IMR-90 (cell line): ENCODE measurements at regions not wholly inside any gene's neighbourhood (a gene's known extent, or its start where the extent isn't known, plus 50 kb on each side); places are given as distances from the start of the nearest gene placed in this dataset. TPM values are rescaled to one million over a fixed set of nuclear protein-coding genes. Genes with fewer than 3 reads are reported as not detected.

Experiments
- ATAC-seq: fragments of 200-7000 bp; cut with Tn5 transposase; 2 replicates; pipeline ENCODE4 v1.9.1; 2020; ENCODE audit warnings: low read depth, mild to moderate bottlenecking, moderate library complexity
- BruUV-seq: library from RNA; stranded (reverse); fragments of 400-500 nt; replicated peaks from 2 replicates; lab custom pipeline; 2021; lab: Mats Ljungman, UMichigan
- CTCF ChIA-PET: fragments of 300-600 bp; formaldehyde crosslinking; extraction: SDS; loops from one replicate; lab custom pipeline; 2021; ENCODE audit warnings: antibody characterized with exemption; lab: Yijun Ruan, JAX
- POLR2A ChIA-PET: fragments of 300-600 bp; sonication (Branson Sonifier 250); formaldehyde crosslinking; loops from one replicate; lab custom pipeline; 2022; ENCODE audit warnings: antibody characterized with exemption; ENCODE audit not compliant: unreplicated experiment; lab: Charles Lee
- DNase-seq: peaks from one replicate; pipeline ENCODE4 v3.0.0; 2013
- H2AFZ ChIP-seq: replicated peaks from 2 replicates; pipeline ENCODE3; 2013; ENCODE audit warnings: low read length, mild to moderate bottlenecking; ENCODE audit not compliant: poor library complexity
- H2AK5ac ChIP-seq: 2 replicates; pipeline ENCODE4 v1.6.1; 2013; ENCODE audit warnings: low read depth, low read length, inconsistent platforms
- H2AK9ac ChIP-seq: replicated peaks from 2 replicates; pipeline ENCODE3; 2013; ENCODE audit warnings: mild to moderate bottlenecking, low read depth, low read length, moderate library complexity; ENCODE audit not compliant: poor library complexity
- H2BK120ac ChIP-seq: 2 replicates; pipeline ENCODE4 v1.6.1; 2013; ENCODE audit warnings: low read depth, low read length, inconsistent platforms
- H2BK15ac ChIP-seq: 3 replicates; pipeline ENCODE4 v1.6.1; 2013; ENCODE audit warnings: low read depth, low read length, inconsistent platforms
- H2BK20ac ChIP-seq: 2 replicates; pipeline ENCODE4 v1.6.1; 2013; ENCODE audit warnings: low read depth, mild to moderate bottlenecking, inconsistent platforms, low read length, moderate library complexity
- H2BK5ac ChIP-seq: 2 replicates; pipeline ENCODE4 v1.6.1; 2013; ENCODE audit warnings: mild to moderate bottlenecking, low read depth, low read length, inconsistent platforms; ENCODE audit not compliant: poor library complexity, severe bottlenecking
- H3K14ac ChIP-seq: replicated peaks from 2 replicates; pipeline ENCODE4 v1.6.1; 2013; ENCODE audit warnings: low read depth, low read length, inconsistent platforms
- H3K18ac ChIP-seq: 2 replicates; pipeline ENCODE4 v1.6.1; 2013; ENCODE audit warnings: low read depth, low read length, control low read depth
- H3K23ac ChIP-seq: 2 replicates; pipeline ENCODE4 v1.6.1; 2013; ENCODE audit warnings: low read depth, low read length, inconsistent platforms
- H3K27ac ChIP-seq: 2 replicates; pipeline ENCODE4 v1.5.1; 2013; ENCODE audit warnings: mild to moderate bottlenecking, control low read depth, low read length; ENCODE audit not compliant: insufficient read depth
- H3K27me3 ChIP-seq: 2 replicates; pipeline ENCODE4 v1.6.1; 2013; ENCODE audit warnings: low read length; ENCODE audit not compliant: control insufficient read depth, insufficient read depth
- H3K36me3 ChIP-seq: 2 replicates; pipeline ENCODE4 v1.6.1; 2013; ENCODE audit warnings: low read length, mixed read lengths; ENCODE audit not compliant: control insufficient read depth, insufficient read depth
- H3K4ac ChIP-seq: 2 replicates; pipeline ENCODE4 v1.6.1; 2013; ENCODE audit warnings: low read depth, low read length, inconsistent platforms
- H3K4me1 ChIP-seq: 2 replicates; pipeline ENCODE4 v1.6.1; 2013; ENCODE audit warnings: low read length, mixed read lengths; ENCODE audit not compliant: control insufficient read depth, insufficient read depth
- H3K4me2 ChIP-seq: 2 replicates; pipeline ENCODE4 v1.6.1; 2013; ENCODE audit warnings: low read depth, mild to moderate bottlenecking, control low read depth, low read length, moderate library complexity
- H3K4me3 ChIP-seq: 2 replicates; pipeline ENCODE4 v1.5.1; 2013; ENCODE audit warnings: low read depth, mild to moderate bottlenecking, control low read depth, low read length, moderate library complexity; ENCODE audit not compliant: insufficient read depth
- H3K56ac ChIP-seq: 2 replicates; pipeline ENCODE4 v1.6.1; 2013; ENCODE audit warnings: low read length, inconsistent platforms; ENCODE audit not compliant: insufficient read depth; ENCODE audit errors: extremely low read depth
- H3K79me1 ChIP-seq, 2 experiments: 2 replicates each; pipeline ENCODE4 v1.6.1; 2013; ENCODE audit warnings: low read length in 2 of 2, inconsistent platforms in 1 of 2, low read depth in 1 of 2
- H3K9ac ChIP-seq: 2 replicates; pipeline ENCODE4 v1.6.1; 2013; ENCODE audit warnings: low read depth, low read length, control low read depth
- H3K9me1 ChIP-seq: 2 replicates; pipeline ENCODE4 v1.6.1; 2013; ENCODE audit warnings: low read length, inconsistent platforms; ENCODE audit not compliant: insufficient read depth
- H3K9me3 ChIP-seq: 2 replicates; pipeline ENCODE4 v1.6.1; 2013; ENCODE audit warnings: low read length; ENCODE audit not compliant: control insufficient read depth, insufficient read depth
- H4K20me1 ChIP-seq: 2 replicates; pipeline ENCODE4 v1.6.1; 2013; ENCODE audit warnings: low read length, inconsistent platforms; ENCODE audit not compliant: insufficient read depth
- H4K5ac ChIP-seq: 2 replicates; pipeline ENCODE4 v1.6.1; 2013; ENCODE audit warnings: mild to moderate bottlenecking, low read depth, low read length, control low read depth
- H4K8ac ChIP-seq, 2 experiments: 2 replicates each; pipeline ENCODE4 v1.6.1; 2013; ENCODE audit warnings: low read depth in 2 of 2, low read length in 2 of 2, control low read depth in 1 of 2, inconsistent platforms in 1 of 2
- H4K91ac ChIP-seq: 2 replicates; pipeline ENCODE4 v1.6.1; 2013; ENCODE audit warnings: low read depth, low read length, inconsistent platforms; ENCODE audit not compliant: insufficient read depth
- MAZ ChIP-seq: IDR thresholded peaks from 2 replicates; pipeline ENCODE4 v1.6.1; 2012; ENCODE audit warnings: low read depth, mild to moderate bottlenecking, low read length, improper control_type of control experiment, moderate library complexity, borderline replicate concordance
- MXI1 ChIP-seq: IDR thresholded peaks from 2 replicates; pipeline ENCODE4 v1.6.1; 2012; ENCODE audit warnings: low read depth, mild to moderate bottlenecking, low read length, moderate library complexity, borderline replicate concordance
- RFX5 ChIP-seq: IDR thresholded peaks from 2 replicates; pipeline ENCODE4 v1.8.0; 2012; ENCODE audit warnings: low read depth, mild to moderate bottlenecking, low read length, moderate library complexity
- WGBS, 2 experiments: methylation state at CpG; one replicate each; pipeline versions ENCODE4 v1.1.5 to v1.1.7; 2013; ENCODE audit warnings: missing lambda C conversion rate in 2 of 2; ENCODE audit not compliant: insufficient read length in 1 of 2; ENCODE audit errors: extremely low coverage in 2 of 2; 5-methylcytosine and 5-hydroxymethylcytosine counted together
- dilution Hi-C: fragments of 300-500 bp; cut with HindIII; formaldehyde crosslinking; loops from one replicate; pipeline ENCODE4 v1.14.3; 2018; ENCODE audit warnings: low sequenced_read_pairs; ENCODE audit not compliant: unreplicated experiment
- in situ Hi-C: fragments of 300-500 bp; cut with MboI; formaldehyde crosslinking; loops from 3 replicates; pipeline ENCODE4 v1.14.3; 2019; ENCODE audit warnings: low sequenced_read_pairs, inconsistent platforms, mixed read lengths
- intact Hi-C: fragments of 100-400 bp; cut with micrococcal nuclease; formaldehyde crosslinking; loops from 2 replicates; pipeline ENCODE4 v1.10.0; 2022
- microRNA-seq, 2 experiments: library from miRNA; stranded (forward) in 1 of 2; unstranded in 1 of 2; fragments of 10-50 nt in 1 of 2; fragments of <30 nt in 1 of 2; gene quantifications in 1 of 2; microRNA quantifications in 1 of 2; one replicate each; pipeline versions ENCODE3 to v1.1.0; 2013 to 2020; ENCODE audit not compliant: insufficient read depth in 1 of 2, insufficient read length in 1 of 2, unreplicated experiment in 1 of 2
- small RNA-seq, 5 experiments: library from RNA; depleted of rRNA; stranded (forward); fragments of <200 nt; gene quantifications; one replicate each; pipeline ENCODE3, GENCODE V24; 2012
- TF ChIP-seq, protein P1 (sequence below): conservative IDR thresholded peaks from 2 replicates; pipeline ENCODE4 v1.5.1; 2012; ENCODE audit warnings: mild to moderate bottlenecking, low read depth, low read length, improper control_type of control experiment

DNA sequence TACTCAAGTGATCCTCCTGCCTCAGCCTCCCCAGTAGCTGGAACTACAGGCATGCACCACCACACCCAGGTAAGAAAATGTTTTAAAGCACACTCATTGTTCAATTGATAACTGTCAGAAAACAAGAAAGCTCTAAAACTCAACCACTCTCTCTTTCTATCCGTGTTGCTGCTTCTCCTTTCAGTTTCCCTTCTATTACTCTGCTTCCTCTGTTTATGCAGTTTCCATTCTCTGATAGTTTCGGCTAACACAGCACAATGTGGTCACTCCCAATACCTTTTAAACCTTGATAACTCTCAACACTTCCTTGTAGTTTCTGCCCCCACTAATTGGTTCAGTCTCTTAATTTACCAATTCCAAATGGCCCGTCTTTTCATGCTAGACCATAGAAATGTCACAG, 59.2 kb upstream of the NR4A3 start:
- POLR2A ChIA-PET: no interaction called here
- BruUV-seq: no TSS peak
- no peak overlapping the region for H2BK5ac ChIP-seq
- no peak for TF ChIP-seq RFX5
- TF ChIP-seq MXI1: no peak
- no peak for TF ChIP-seq MAZ
- TF ChIP-seq, protein P1, sequence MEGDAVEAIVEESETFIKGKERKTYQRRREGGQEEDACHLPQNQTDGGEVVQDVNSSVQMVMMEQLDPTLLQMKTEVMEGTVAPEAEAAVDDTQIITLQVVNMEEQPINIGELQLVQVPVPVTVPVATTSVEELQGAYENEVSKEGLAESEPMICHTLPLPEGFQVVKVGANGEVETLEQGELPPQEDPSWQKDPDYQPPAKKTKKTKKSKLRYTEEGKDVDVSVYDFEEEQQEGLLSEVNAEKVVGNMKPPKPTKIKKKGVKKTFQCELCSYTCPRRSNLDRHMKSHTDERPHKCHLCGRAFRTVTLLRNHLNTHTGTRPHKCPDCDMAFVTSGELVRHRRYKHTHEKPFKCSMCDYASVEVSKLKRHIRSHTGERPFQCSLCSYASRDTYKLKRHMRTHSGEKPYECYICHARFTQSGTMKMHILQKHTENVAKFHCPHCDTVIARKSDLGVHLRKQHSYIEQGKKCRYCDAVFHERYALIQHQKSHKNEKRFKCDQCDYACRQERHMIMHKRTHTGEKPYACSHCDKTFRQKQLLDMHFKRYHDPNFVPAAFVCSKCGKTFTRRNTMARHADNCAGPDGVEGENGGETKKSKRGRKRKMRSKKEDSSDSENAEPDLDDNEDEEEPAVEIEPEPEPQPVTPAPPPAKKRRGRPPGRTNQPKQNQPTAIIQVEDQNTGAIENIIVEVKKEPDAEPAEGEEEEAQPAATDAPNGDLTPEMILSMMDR: no peak
- no peak overlapping the region for H3K9ac ChIP-seq
- no peak overlapping the region for H4K91ac ChIP-seq
- no peak overlapping the region for H2AK9ac ChIP-seq
- no peak overlapping the region for H3K27ac ChIP-seq
- H3K14ac ChIP-seq: no peak overlapping the region
- no peak overlapping the region for H2AFZ ChIP-seq
- intact Hi-C loops: no loop called here
- no peak overlapping the region for H3K4ac ChIP-seq
- no peaks in the 10 kb centered on the region for H3K79me1 ChIP-seq
- no peaks in the 10 kb centered on the region for H3K9me3 ChIP-seq
- no peak overlapping the region for H4K5ac ChIP-seq
- H2BK20ac ChIP-seq: no peak overlapping the region
- peaks cover 7% of the 10 kb centered on the region; the same call in 1 of the 2 replicates for H3K27me3 ChIP-seq
- dilution Hi-C loops: no loop called here
- no peaks in the 10 kb centered on the region for H3K36me3 ChIP-seq
- no peaks in the 10 kb centered on the region for H3K9me1 ChIP-seq
- DNase-seq (no peak), ATAC-seq (no peak)
- 60% methylated on average over 1 of the region's 3 CpGs; no CpG with 5 or more reads in 1 of the 2 experiments for WGBS, 2 experiments
- no peak overlapping the region for H3K18ac ChIP-seq
- in situ Hi-C loops: no loop called here
- no peak overlapping the region for H2BK15ac ChIP-seq
- H3K23ac ChIP-seq: no peak overlapping the region
- H3K4me3 ChIP-seq: no peak overlapping the region
- no peak overlapping the region for H3K4me2 ChIP-seq
- H3K56ac ChIP-seq: no peak overlapping the region
- H3K4me1 ChIP-seq: no peaks in the 10 kb centered on the region
- H2AK5ac ChIP-seq: no peak overlapping the region
- no peak overlapping the region for H2BK120ac ChIP-seq
- H4K8ac ChIP-seq: no peak overlapping the region
- no peaks in the 10 kb centered on the region for H4K20me1 ChIP-seq
- CTCF ChIA-PET: no interaction called here

Small RNA genes in the stretch of these regions (microRNA-seq; reads per million reads assigned to microRNA genes)
- gene AL137067.1 (ENCODE audit: insufficient read depth, insufficient read length): not detected
- not detected for gene AL137067.2 (ENCODE audit: insufficient read depth, insufficient read length)

Small RNA genes in the stretch of these regions (small RNA-seq; reads per million reads assigned to genes)
- gene AL137067.1 (0 reads per million in 5 experiments), gene AL137067.2 (0 reads per million in 5 experiments)
